CD4-positive, CD25-positive, alpha-beta regulatory T cell (primary cell): ENCODE measurements at regions not wholly inside any gene's neighbourhood (a gene's known extent, or its start where the extent isn't known, plus 50 kb on each side); places are given as distances from the start of the nearest gene placed in this dataset.

Experiments used
- ATAC-seq, 2 donors: fragments of 150-1000 bp; cut with Tn5 transposase; one replicate each; pipeline ENCODE4 v1.10.0; 2021; ENCODE audit warnings: low read depth in 2 of 2, moderate number of reproducible peaks in 2 of 2, moderate library complexity in 1 of 2
- DNase-seq, 3 donors: peaks; one replicate each; pipeline versions ENCODE4 v3.0.0 to v3.0.0-alpha.2; 2012 to 2022; ENCODE audit warnings: mixed read lengths in 1 of 3
- H3K27ac ChIP-seq: one replicate; pipeline ENCODE4 v1.7.0; 2013; ENCODE audit warnings: mild to moderate bottlenecking, low read length; ENCODE audit not compliant: insufficient read depth, poor library complexity, severe bottlenecking
- H3K27me3 ChIP-seq: one replicate; pipeline ENCODE4 v1.7.0; 2013; ENCODE audit warnings: low read length; ENCODE audit not compliant: control insufficient read depth, insufficient read depth
- H3K36me3 ChIP-seq: one replicate; pipeline ENCODE4 v1.7.0; 2013; ENCODE audit warnings: mild to moderate bottlenecking, low read length, moderate library complexity; ENCODE audit not compliant: control insufficient read depth, insufficient read depth
- H3K4me1 ChIP-seq: 2 replicates; pipeline ENCODE4 v1.7.0; 2013; ENCODE audit warnings: mild to moderate bottlenecking, low read length; ENCODE audit not compliant: insufficient read depth, control insufficient read depth, poor library complexity, severe bottlenecking
- H3K4me3 ChIP-seq: one replicate; pipeline ENCODE4 v1.7.0; 2013; ENCODE audit warnings: low read depth, mild to moderate bottlenecking, low read length, moderate library complexity
- H3K9me3 ChIP-seq, 2 experiments: 1 replicate in 1 of 2; 2 replicates in 1 of 2; pipeline ENCODE4 v1.7.0; 2013; ENCODE audit warnings: low read length in 2 of 2, mild to moderate bottlenecking in 1 of 2, moderate library complexity in 1 of 2; ENCODE audit not compliant: control insufficient read depth in 2 of 2
- H3K27ac Mint-ChIP-seq, 3 donors: one replicate each; pipeline ENCODE4 v1.8.0; 2020 to 2022; ENCODE audit warnings: mild to moderate bottlenecking in 3 of 3, mixed read lengths in 3 of 3, moderate library complexity in 2 of 3
- H3K27me3 Mint-ChIP-seq: one replicate; pipeline ENCODE4 v1.8.0; 2022; ENCODE audit warnings: mild to moderate bottlenecking, mixed read lengths
- H3K36me3 Mint-ChIP-seq: one replicate; pipeline ENCODE4 v1.8.0; 2020; ENCODE audit warnings: mixed read lengths
- H3K4me1 Mint-ChIP-seq, 4 donors: one replicate each; pipeline ENCODE4 v1.8.0; 2020 to 2022; ENCODE audit warnings: mixed read lengths in 4 of 4, mild to moderate bottlenecking in 1 of 4
- H3K4me3 Mint-ChIP-seq, 4 donors: one replicate each; pipeline ENCODE4 v1.8.0; 2020 to 2022; ENCODE audit warnings: mild to moderate bottlenecking in 4 of 4, mixed read lengths in 4 of 4, moderate library complexity in 3 of 4
- H3K9me3 Mint-ChIP-seq, 7 donors: one replicate each; pipeline ENCODE4 v1.8.0; 2020 to 2022; ENCODE audit warnings: mixed read lengths in 7 of 7, mild to moderate bottlenecking in 3 of 7, moderate library complexity in 2 of 7

GRCh38 chr18:67218556-67218955 lies 298.0 kb downstream of the DSEL start:
- Histone ChIP-seq H3K27me3 (no peaks in the 10 kb centered on the region), H3K36me3 (no peaks in the 10 kb centered on the region), H3K27ac (no peak overlapping the region), H3K4me3 (no peak overlapping the region), H3K4me1 (no peaks in the 10 kb centered on the region), H3K9me3 (no peaks in the 10 kb centered on the region)
- Mint-ChIP-seq H3K9me3 (peaks cover 0 to 4% (median 0%) of the 10 kb centered on the region in 7 donors), H3K27me3 (no peaks in the 10 kb centered on the region), H3K4me1 (no peaks in the 10 kb centered on the region), H3K27ac (no peak overlapping the region), H3K4me3 (no peak overlapping the region), H3K36me3 (no peaks in the 10 kb centered on the region)
- ATAC-seq, result no peak
- no peak for DNase-seq

GRCh38 chr18:67217551-67218166 lies 298.9 kb downstream of the DSEL start:
- H3K4me1 ChIP-seq, result no peaks in the 10 kb centered on the region
- H3K36me3 ChIP-seq, result no peaks in the 10 kb centered on the region
- H3K4me3 Mint-ChIP-seq, result no peak overlapping the region
- H3K4me1 Mint-ChIP-seq, result no peaks in the 10 kb centered on the region
- H3K9me3 ChIP-seq, result no peaks in the 10 kb centered on the region
- no peak overlapping the region for H3K27ac ChIP-seq
- peak; percentile 56 to 65 for ATAC-seq
- H3K27me3 ChIP-seq, result no peaks in the 10 kb centered on the region
- H3K27me3 Mint-ChIP-seq, result no peaks in the 10 kb centered on the region
- no peak overlapping the region for H3K4me3 ChIP-seq
- peaks cover 0 to 5% (median 0%) of the 10 kb centered on the region in 7 donors for H3K9me3 Mint-ChIP-seq
- peak; percentile 7 to 72 (median 54) for DNase-seq
- H3K27ac Mint-ChIP-seq, result no peak overlapping the region
- no peaks in the 10 kb centered on the region for H3K36me3 Mint-ChIP-seq

GRCh38 chr18:67216846-67217245 lies 299.7 kb downstream of the DSEL start:
- DNase-seq (no peak), ATAC-seq (no peak)
- Mint-ChIP-seq H3K27ac (no peak overlapping the region), H3K36me3 (no peaks in the 10 kb centered on the region), H3K4me1 (no peaks in the 10 kb centered on the region), H3K27me3 (no peaks in the 10 kb centered on the region), H3K9me3 (peaks cover 0 to 5% (median 0%) of the 10 kb centered on the region in 7 donors), H3K4me3 (no peak overlapping the region)
- Histone ChIP-seq H3K4me1 (no peaks in the 10 kb centered on the region), H3K4me3 (no peak overlapping the region), H3K27ac (no peak overlapping the region), H3K36me3 (no peaks in the 10 kb centered on the region), H3K27me3 (no peaks in the 10 kb centered on the region), H3K9me3 (no peaks in the 10 kb centered on the region)

GRCh38 chr18:67215686-67216085 lies 300.8 kb downstream of the DSEL start:
- no peak overlapping the region for H3K27ac Mint-ChIP-seq
- H3K27me3 Mint-ChIP-seq, result no peaks in the 10 kb centered on the region

GRCh38 chr18:67211646-67212045 lies 304.9 kb downstream of the DSEL start:
- Mint-ChIP-seq H3K27me3 (no peaks in the 10 kb centered on the region), H3K4me1 (no peaks in the 10 kb centered on the region), H3K4me3 (no peak overlapping the region), H3K27ac (no peak overlapping the region), H3K9me3 (peaks cover 0 to 4% (median 0%) of the 10 kb centered on the region in 7 donors), H3K36me3 (no peaks in the 10 kb centered on the region)
- Histone ChIP-seq H3K27ac (no peak overlapping the region), H3K9me3 (no peaks in the 10 kb centered on the region), H3K27me3 (no peaks in the 10 kb centered on the region), H3K4me3 (no peak overlapping the region), H3K36me3 (no peaks in the 10 kb centered on the region), H3K4me1 (no peaks in the 10 kb centered on the region)
- ATAC-seq (no peak), DNase-seq (no peak)

More at GRCh38 chr18:67215686-67216085, 300.8 kb downstream of the DSEL start:
- H3K4me1 ChIP-seq, result no peaks in the 10 kb centered on the region
- Mint-ChIP-seq H3K36me3 (no peaks in the 10 kb centered on the region), H3K4me1 (no peaks in the 10 kb centered on the region), H3K4me3 (no peak overlapping the region), H3K9me3 (peaks cover 0 to 5% (median 0%) of the 10 kb centered on the region in 7 donors)
- no peaks in the 10 kb centered on the region for H3K27me3 ChIP-seq
- H3K27ac ChIP-seq, result no peak overlapping the region
- DNase-seq (no peak), ATAC-seq (no peak)
- H3K4me3 ChIP-seq, result no peak overlapping the region
- H3K36me3 ChIP-seq, result no peaks in the 10 kb centered on the region
- H3K9me3 ChIP-seq, result no peaks in the 10 kb centered on the region

GRCh38 chr18:67200665-67201064 lies 315.9 kb downstream of the DSEL start:
- no peaks in the 10 kb centered on the region for H3K36me3 Mint-ChIP-seq
- Histone ChIP-seq H3K4me3 (no peak overlapping the region), H3K36me3 (no peaks in the 10 kb centered on the region), H3K27ac (no peak overlapping the region), H3K4me1 (no peaks in the 10 kb centered on the region), H3K27me3 (no peaks in the 10 kb centered on the region), H3K9me3 (no peaks in the 10 kb centered on the region)
- no peak for ATAC-seq
- no peak overlapping the region for H3K4me3 Mint-ChIP-seq
- no peak for DNase-seq
- H3K9me3 Mint-ChIP-seq, result no peaks in the 10 kb centered on the region
- no peaks in the 10 kb centered on the region for H3K27me3 Mint-ChIP-seq
- H3K27ac Mint-ChIP-seq, result no peak overlapping the region
- H3K4me1 Mint-ChIP-seq, result no peaks in the 10 kb centered on the region

- Mint-ChIP-seq H3K27me3 (no peaks in the 10 kb centered on the region), H3K4me1 (no peaks in the 10 kb centered on the region), H3K36me3 (no peaks in the 10 kb centered on the region), H3K9me3 (no peaks in the 10 kb centered on the region), H3K4me3 (no peak overlapping the region), H3K27ac (no peak overlapping the region)
- ATAC-seq (no peak), DNase-seq (peak in 2 of 3 donors; percentile 4 to 54)
- Histone ChIP-seq H3K4me1 (no peaks in the 10 kb centered on the region), H3K27me3 (no peaks in the 10 kb centered on the region), H3K9me3 (no peaks in the 10 kb centered on the region), H3K27ac (no peak overlapping the region), H3K4me3 (no peak overlapping the region), H3K36me3 (no peaks in the 10 kb centered on the region)
These were observed 316.4 kb downstream of the DSEL start for GRCh38 chr18:67199993-67200617.

- Mint-ChIP-seq H3K27ac (no peak overlapping the region), H3K27me3 (no peaks in the 10 kb centered on the region), H3K4me1 (peaks cover 0 to 2% (median 0%) of the 10 kb centered on the region in 4 donors), H3K4me3 (no peak overlapping the region), H3K36me3 (no peaks in the 10 kb centered on the region), H3K9me3 (peaks cover 0 to 4% (median 0%) of the 10 kb centered on the region in 7 donors)
- no peak for ATAC-seq
- Histone ChIP-seq H3K9me3 (no peaks in the 10 kb centered on the region), H3K4me1 (no peaks in the 10 kb centered on the region), H3K36me3 (no peaks in the 10 kb centered on the region), H3K27me3 (no peaks in the 10 kb centered on the region), H3K4me3 (no peak overlapping the region), H3K27ac (no peak overlapping the region)
- DNase-seq, result no peak
These were observed 321.6 kb downstream of the DSEL start for GRCh38 chr18:67194886-67195285.
